NCI-H82 treated with DMSO at 0.1 percent for 48 hours (cell line): ENCODE measurements at regions not wholly inside any gene's neighbourhood (a gene's known extent, or its start where the extent isn't known, plus 50 kb on each side); places are given as distances from the start of the nearest gene placed in this dataset.
A peak's percentile ranks its signal among the peaks of the same experiment; 100 is the strongest.
"Not testable (repeated sequence)": the region's sequence is repeated elsewhere in the genome, so short reads cannot be mapped to it uniquely, and the experiment has no call there.

Experiments used
- DNase-seq: peaks from one replicate; lab custom pipeline; 2025; ENCODE audit not compliant: unreplicated experiment; lab: John Stamatoyannopoulos, UW

DNA sequence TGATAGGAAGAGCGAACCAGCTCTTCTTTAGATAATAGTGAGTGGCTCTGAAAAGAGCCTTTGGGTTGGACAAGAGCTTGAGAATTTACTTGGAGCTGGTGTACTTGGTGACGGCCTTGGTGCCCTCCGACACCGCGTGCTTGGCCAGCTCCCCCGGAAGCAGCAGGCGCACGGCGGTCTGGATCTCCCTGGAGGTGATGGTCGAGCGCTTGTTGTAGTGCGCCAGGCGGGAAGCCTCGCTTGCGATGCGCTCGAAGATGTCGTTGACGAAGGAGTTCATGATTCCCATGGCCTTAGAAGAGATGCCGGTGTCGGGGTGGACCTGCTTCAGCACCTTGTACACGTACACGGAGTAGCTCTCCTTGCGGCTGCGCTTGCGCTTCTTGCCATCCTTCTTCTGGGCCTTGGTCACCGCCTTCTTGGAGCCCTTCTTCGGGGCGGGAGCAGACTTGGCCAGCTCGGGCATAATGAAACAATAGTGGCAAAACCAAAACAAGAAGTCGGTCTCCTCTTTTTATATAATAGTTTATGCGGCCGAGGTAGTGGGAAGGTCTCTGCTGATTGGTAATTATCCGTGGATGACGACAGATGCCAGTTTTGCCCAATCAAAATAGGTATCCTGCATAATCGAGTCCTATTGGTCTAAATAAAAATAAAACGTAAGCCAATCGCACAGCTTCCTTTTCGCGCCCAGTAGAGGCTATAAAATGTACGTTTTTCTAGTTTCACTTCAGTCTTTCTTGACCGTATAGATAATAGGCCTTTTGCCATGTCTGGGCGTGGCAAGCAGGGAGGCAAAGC is 104.6 kb downstream of the OR2B2 start:
- DNase-seq, result peak; percentile 98

DNA sequence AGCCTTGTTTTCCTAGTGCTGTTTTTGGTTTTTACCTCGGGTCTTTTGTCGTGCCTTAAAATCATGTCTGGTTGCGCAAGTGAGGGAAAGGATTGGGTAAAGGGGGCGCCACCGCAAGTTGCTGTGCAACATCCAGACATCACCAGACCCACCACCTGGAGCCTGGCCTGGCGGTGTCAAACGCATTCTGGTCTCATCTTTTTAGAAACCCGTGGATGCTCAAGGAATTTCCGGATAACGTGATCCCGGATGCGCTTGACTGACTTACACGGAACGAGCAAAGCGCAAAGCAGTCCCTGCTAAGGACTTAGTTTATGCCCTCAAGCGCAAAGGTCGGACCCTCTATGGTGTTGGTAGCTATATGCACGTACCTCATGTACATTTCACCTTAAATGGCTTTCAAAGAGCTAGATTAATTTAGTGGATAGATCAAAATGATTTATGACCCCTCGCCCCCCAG is 105.2 kb downstream of the OR2B2 start:
- peak; percentile 69 for DNase-seq

DNA sequence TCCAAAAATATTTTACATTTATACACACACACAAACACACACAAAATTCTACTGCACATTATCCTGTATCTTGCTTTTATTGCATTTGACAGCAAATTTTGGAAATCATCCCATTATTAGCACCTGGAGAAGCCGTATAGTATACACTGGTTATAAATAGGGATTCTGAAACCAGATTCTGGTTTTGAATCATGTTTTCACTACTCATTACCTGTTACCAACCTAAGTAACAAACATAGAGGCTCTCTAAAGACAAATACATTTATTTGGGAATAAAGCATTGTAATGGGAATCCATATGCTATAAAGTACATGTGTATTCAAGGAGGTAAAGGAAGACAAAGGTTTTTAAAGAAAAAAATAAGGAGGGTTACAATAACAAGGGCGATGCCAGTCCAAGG is 106.8 kb downstream of the OR2B2 start:
- no peak for DNase-seq

DNA sequence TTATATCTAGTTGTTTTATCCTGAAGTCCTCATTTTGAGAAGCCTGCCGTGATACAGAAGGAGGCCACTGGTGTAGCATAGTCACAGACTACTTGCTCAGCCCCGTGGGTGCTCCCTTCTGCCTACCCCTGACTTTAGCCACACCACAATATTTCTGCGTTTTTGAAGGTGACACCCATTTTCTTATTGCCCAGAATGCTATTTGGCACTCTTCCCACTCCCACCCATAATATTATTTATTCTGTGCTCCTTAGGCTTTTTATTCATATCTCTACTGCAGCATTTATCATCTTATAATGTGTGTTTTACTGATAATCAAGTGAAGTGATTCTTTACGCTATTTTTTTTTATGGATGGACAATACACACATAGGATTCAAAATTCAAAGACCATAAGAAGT is 107.3 kb downstream of the OR2B2 start:
- DNase-seq, result no peak

DNA sequence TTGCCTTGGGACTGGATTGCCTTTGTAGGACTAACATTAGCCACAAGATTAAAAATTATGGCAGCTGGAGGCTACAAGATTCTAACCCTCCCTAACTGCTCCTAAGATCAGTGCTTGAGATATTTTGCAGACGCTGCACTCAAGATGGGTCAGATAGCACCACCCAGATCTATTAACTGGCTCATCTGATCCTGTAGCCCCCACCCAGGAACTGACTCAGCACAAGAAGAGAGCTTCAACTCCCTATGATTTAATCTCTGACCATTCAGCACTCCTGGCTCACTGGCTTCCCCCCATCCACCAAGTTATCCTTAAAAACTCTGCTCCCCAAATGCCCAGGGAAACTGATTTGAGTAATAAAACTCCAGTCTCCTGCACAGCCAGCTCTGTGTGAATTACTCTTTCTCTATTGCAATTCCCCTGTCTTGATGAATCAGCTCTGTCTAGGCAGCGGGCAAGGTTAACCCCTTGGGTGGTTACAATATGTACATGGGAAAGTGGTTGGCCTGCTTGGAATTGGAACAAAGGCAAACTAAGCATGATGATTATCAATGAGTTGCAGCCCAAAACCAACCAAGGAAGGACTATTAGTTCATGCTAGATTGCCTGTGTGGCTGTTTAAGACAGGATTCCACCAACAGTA is 111.3 kb downstream of the OR2B2 start:
- no peak for DNase-seq

DNA sequence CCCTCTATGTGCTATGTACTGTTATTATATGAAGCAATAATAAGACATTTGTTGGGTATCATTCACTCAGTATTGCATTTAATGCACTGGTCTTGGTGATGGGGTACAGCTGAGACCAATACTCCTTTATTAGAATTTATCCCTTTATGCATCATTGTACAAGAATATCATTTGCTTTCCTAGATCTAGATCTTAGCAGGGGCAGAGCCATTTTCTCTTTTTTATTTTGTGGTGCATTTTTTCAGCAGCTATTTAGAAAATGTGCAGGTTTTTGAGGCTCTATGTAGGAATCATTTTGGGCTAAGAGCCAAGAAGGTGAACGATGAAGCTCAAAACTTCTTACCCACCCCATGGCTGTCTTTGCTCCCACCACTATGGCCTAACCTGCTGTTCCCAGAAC is 114.2 kb downstream of the OR2B2 start:
- DNase-seq, result no peak

DNA sequence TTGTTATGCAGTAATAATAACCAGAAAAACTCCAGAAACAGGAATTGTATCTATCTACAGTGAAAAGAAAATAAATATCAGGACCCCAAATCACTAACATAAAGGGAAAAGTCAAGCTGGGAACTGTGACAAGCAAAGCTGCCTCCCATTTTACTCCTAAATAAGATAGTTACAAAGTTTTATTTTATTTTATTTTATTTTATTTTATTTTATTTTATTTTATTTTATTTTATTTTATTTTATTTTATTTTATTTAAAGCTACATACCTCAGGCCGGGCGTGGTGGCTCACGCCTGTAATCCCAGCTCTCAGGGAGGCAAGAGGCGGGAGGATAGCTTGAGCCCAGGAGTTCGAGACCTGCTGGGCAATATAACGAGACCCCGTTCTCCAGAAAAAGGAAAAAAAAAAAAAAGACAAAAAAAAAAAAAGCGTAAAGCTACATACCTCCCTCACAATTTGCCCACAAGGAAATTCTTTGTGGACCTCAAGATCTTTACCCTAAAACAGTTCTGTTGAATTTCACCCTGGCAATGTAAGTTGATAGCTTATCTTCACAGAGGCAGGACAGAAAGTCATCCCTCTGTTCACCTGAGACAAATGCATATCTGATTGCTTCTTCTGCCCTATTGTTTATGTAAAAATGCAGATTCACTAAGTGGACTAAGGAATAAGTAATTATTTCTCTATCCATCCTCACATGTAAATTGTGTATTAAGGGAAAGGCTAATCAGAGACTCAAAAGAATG is 115.3 kb downstream of the OR2B2 start:
- DNase-seq, result not testable (repeated sequence)

DNA sequence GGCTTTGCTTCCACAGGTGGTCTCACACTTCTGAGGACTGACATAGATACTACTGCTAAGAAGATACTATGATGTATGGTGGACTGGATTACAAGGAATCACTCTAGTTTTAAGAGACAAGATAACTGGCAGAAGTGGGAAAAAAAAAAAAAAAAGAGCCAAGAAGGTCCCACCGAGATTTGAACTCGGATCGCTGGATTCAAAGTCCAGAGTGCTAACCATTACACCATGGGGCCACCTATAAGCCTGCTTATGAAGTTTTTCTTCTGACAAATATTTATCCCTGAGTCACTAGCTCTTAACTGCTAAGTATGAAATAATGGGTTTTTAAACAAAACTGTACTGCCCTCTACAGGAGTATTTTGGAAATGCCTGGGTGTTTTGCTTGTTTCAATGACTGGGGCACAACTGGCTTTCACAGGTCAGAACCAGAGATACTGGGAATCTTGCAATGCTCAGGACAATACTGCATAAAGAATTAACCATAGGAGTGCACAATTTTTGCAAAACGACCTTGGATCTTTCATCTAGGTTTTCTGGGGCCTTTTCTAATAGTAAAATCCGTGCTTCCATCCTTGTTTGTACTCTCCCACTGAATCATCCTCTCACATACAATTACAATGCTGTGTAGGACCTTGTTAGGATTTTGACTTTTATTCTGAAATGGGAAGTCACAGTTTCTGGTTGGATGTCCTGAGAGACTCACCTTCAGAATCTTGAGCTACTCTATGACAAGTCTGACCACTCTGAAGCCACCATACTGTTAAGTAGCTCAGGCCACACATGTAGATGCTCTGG is 116.3 kb downstream of the OR2B2 start:
- peak; percentile 89 for DNase-seq

DNA sequence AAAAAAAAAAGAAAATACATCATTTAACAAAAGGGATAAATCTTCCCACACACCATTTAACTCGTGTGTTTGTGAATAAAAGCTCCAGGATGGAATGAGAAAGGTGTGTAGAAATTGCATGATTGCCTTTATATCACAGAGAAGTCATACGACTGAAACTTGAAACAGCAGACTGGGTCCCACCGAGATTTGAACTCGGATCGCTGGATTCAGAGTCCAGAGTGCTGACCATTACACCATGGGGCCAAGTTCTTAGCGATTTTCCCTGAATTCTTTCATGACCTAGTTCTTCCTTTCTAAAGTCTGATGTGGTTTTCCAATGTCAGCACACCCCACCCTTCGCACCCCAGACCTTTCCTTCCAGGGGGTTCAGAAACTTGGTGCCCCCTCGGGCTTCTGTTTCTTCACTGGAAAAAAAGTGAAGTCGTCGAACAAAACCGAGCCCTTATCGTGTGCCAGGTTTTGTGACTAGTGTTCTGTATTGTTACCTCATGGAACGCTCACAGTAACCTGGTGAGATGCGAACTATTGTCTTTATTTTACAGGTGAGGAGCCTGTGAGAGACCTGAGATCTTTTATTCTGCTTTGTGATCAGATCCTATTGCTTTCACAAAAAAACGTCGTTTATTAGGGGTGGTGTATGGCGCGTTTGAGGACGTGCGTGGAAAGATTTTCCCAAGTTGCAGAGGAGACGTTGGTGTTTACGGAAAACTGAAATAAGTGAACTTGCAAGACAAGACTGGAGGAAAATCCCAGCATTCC is 120.8 kb downstream of the OR2B2 start:
- peak; percentile 88 for DNase-seq

DNA sequence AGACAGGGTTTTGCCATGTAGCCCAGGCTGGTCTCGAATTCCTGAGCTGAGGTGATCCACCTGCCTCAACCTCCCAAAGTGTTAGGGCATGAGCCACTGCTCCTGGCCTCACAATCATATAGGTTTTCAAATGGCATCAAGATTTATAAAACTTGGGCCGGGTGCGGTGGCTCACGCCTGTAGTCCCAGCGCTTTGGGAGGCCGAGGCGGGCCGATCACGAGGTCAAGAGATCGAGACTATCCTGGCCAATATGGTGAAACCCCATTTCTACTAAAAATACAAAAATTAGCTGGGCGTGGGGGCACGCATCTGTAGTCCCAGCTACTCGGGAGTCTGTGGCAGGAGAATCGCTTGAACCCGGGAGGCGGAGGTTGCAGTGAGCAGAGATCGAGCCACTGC is 123.8 kb downstream of the OR2B2 start:
- DNase-seq, result not testable (repeated sequence)

DNA sequence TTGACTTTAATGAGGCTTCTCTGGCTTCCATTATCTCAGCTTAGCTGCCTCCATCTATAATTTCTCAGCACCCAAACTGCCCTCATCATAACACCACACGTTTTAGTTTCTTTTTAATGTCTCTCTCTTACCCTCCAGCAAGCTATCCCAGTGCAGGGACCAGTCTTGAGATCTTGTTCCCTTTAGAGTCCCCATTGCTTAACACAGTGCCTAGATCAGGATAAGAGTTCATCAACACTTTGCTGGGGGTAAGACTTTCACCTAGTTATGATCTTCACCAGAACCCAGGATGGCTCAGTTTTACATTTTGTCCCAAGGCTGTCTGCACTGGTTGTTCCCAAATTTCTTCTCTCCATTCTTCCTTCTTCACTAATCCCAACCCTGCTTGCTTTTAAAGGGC is 126.1 kb downstream of the OR2B2 start:
- DNase-seq, result no peak

DNA sequence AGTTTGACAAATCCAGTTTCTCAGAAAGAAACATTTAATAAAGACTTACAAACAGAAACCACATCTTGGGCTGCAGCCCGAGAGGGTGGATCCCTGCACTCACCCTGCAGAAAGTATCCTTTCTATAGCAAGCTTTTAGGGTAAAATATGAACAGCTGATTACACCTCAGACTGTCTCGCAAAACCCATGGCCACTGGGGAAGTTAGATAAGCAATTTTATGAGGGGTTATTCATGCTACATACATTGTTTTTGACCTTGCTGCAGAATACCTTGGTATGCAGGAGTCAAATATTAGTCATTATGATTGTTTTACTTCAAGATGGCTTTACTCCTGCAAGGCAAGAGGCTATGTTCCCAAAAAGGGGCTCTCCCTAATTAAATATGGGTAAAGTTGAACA is 126.9 kb downstream of the OR2B2 start:
- DNase-seq, result no peak

DNA sequence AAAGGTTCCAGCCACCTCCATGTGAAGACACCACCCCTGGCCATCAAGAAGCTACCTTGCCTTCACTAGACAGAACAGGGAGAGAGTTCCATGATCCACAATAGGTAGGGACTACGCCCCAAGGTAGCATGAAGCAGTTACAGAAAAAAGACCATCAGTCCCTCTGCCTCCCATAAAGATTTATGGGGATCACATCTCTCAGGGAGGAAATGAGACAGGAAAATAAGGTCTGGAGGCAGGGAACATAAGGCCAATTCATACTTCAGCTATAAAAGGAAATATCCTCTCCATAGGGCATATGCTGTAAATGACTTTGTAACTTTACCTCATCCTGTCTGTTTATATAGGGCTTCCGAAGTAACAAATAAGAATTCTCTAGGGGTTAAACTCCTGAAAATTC is 129.4 kb downstream of the OR2B2 start:
- no peak for DNase-seq

DNA sequence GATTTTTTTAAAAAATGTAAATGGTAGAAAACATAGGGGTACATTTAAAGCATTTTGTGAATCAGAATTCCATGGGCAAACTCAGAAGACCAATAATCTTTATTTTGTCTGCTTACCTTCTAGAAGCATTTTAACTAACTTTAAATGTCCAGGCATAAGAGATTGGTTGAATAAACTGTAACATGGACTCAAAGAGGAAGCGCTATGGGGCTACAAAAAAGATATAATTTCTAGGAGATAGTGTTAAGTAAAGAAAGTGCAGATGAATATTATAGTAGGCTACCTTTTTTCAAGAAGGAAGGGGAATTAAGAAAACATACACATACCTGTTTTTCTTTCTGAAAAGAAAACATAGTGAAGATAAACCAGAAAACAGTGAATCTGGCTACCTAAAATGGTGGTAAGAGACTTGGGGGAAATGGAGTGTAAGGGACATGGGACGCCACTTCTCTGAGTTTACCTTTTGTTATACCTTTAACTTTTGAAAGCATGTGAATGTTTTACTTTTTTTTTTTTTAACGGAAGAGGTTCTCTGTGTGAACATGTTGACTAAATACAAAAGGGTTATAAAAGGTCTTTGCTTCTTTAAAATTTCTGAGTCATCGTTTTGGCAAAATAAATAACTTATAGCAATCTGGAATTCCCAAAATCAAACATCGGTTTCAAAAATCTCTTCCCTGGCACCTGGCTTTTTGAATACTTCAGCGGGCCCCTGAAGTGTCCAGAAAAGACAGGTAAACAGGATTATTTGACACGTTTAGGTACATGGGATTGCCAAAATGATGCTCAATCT is 133.4 kb downstream of the OR2B2 start:
- DNase-seq, result no peak

DNA sequence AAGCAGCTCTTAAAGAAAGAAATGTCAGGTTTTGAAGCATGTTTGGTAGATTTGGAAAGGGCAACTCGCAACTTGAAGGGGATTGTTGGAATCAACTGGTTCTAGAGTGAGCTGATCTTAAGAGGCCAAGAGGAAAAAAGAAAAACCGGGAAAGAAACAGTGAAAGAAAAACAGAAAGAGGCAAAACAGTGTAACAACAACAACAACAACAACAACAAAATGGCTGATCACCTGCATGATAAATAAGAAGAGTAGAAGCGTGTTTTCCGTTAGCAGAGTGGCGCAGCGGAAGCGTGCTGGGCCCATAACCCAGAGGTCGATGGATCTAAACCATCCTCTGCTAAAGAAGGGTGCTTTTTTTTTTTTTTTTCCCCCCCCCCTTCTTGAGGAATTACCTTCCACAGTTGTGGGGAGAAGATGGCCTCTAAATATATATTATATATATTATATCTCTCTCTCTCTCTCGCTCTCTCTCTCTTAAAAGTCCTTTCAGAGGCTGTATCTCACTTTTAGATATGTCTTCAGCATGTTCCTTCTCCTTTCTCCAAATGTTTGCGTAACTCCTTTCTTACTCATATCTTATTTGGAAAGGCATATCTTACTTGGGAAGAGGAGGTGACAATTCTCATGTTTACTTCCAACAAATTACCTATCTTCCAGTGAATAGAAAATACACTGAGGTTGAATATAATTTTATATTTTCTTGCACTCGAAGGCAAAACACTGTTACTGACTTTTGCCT is 134.4 kb downstream of the OR2B2 start:
- no peak for DNase-seq

DNA sequence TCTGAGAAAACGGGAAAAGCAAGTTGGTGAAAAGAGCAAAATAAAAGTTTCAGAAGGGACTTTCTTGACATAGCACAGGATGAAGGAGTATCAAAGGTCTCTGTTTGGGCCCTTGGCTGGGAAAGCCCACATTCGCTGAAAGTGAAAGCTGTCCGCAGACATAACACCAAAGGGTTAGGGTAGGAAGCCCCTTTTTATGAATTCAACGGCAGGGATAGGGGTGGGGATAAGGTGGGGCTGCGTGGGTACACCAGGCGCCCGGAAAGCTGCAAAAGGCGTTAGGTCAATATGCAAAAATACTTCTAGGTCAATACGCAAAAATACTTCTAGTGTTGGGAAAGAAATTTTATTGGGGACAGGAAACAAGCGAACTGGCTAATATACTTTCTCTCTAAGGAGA is 135.1 kb downstream of the OR2B2 start:
- DNase-seq, result no peak

DNA sequence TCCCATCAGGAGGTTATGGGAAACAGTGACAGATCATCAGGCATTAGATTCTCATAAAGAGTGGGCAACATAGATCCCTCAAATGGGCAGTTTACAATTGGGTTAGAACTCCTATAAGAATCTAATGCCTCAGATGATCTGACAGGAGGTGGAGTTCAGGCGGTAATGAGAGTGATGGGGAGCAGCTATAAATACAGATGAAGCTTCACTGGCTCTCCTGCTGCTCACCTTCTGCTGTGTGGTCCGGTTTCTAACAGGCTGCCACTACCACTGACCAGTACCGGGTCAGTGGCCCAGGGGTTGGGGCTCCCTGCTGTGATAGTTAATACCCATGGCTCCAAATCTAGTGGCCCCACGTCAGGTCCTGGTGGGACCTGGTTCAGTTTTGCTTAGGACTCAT is 135.7 kb downstream of the OR2B2 start:
- no peak for DNase-seq

DNA sequence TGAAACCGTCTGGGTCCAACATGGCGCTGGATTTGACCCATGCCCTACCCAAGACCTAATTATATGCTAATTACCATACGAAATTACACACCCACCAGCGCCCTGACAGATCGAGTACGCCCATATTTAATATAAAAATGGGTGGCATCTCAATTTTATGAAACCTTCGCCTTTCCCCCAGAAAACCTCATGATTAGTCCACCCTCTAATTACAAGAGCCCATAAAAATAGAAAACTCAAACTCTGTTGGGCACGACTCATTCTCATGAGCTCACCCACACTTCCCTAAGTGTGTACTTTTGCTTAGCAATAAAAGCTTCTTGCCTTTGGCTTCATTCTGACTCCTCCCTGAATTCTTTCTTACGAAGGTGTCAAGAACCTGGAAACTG is 136.4 kb downstream of the OR2B2 start:
- no peak for DNase-seq
